ENCODE measurements at regions not wholly inside any gene's neighbourhood (a gene's known extent, or its start where the extent isn't known, plus 50 kb on each side); places are given as distances from the start of the nearest gene placed in this dataset.
A peak's percentile ranks its signal among the peaks of the same experiment; 100 is the strongest.

DNA sequence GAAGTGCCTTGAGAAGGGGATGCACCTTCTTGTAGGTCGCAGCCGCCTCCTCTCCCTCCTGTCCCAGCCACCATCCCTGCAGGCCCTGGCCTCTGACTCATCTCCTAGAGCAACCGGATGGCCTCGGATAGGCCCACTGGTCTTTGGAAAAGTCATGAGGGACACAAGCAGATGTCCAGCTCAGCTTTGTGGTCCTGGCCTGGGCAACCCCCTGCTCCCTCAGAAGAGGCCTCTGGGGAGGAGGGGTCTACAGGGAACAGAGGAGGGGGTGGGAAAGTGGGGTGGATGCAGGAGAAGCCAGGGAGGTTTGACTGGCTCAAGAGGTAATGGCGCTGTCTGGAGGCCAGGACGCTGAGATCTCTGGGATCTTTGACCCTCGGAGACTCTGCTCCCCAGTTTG, 259.2 kb upstream of the TLE3 start:
- Histone ChIP-seq H3K4me1 (ENCODE audit: control insufficient read depth, low read length) (no peaks in the 10 kb centered on the region), H3K36me3 (ENCODE audit: control insufficient read depth, low read length) (no peaks in the 10 kb centered on the region), H3K9me3 (ENCODE audit: control insufficient read depth, insufficient read depth, low read length) (no peaks in the 10 kb centered on the region), H3K9me2 (replicated peaks; ENCODE audit: control insufficient read depth, low read length) (no peaks in the 10 kb centered on the region), H3K79me2 (ENCODE audit: control insufficient read depth, low read length) (no peaks in the 10 kb centered on the region), H3K27me3 (ENCODE audit: control insufficient read depth, low read length) (no peaks in the 10 kb centered on the region), H3K4me3 (ENCODE audit: low read length) (no peak overlapping the region), H3K4me2 (ENCODE audit: low read length) (no peak overlapping the region), H3K27ac (ENCODE audit: low read depth, low read length) (no peak overlapping the region), H4K20me1 (ENCODE audit: control insufficient read depth, insufficient read depth, low read depth, low read length) (no peaks in the 10 kb centered on the region), H3F3A (ENCODE audit: control insufficient read depth, insufficient read depth) (no peaks in the 10 kb centered on the region)
- TF ChIP-seq, protein P1, sequence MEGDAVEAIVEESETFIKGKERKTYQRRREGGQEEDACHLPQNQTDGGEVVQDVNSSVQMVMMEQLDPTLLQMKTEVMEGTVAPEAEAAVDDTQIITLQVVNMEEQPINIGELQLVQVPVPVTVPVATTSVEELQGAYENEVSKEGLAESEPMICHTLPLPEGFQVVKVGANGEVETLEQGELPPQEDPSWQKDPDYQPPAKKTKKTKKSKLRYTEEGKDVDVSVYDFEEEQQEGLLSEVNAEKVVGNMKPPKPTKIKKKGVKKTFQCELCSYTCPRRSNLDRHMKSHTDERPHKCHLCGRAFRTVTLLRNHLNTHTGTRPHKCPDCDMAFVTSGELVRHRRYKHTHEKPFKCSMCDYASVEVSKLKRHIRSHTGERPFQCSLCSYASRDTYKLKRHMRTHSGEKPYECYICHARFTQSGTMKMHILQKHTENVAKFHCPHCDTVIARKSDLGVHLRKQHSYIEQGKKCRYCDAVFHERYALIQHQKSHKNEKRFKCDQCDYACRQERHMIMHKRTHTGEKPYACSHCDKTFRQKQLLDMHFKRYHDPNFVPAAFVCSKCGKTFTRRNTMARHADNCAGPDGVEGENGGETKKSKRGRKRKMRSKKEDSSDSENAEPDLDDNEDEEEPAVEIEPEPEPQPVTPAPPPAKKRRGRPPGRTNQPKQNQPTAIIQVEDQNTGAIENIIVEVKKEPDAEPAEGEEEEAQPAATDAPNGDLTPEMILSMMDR (IDR thresholded peaks at IDR 0.05; ENCODE audit: low read depth, low read length, poor library complexity, severe bottlenecking) = no peak
- no peak for TF ChIP-seq EZH2phosphoT487 (IDR thresholded peaks at IDR 0.05; ENCODE audit: borderline replicate concordance, low read length)

DNA sequence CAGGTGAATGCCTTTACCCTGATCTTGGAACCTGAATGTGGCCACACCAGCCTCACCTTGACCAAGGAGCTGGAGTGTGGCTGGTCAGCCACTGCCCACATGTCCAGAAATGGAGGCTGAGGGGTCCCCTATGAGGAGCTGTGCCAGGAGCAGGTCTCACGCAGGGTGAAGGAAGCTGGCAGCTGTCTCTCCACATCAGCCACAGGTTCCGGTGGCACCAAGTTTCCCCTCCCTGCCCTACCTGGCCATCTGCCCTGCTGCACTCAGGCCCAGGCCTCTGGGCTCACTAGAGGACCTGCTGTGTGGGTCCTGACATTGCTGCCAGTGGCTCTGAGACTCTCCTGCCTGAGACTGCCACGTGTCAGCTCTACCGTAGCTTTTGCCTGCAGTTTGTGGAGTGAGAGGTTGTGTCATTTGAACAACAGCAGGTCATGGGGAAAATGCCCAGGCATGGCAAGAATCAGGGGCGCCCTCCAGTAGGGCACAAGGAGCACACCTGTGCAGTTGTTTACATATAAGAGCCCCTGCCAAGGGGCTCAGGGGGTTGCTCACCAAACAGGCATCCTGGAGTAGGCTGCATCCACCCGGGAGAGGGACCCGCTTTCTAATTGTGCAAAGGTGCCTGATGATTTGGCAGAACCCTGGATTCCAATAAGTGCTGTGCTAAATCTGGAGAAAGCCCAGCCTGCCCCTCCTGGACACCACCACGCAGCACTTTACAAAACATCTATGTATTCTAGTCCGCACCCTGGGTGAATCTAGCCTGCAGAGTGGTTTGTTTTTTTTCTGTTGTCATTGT, 258.5 kb upstream of the TLE3 start:
- Histone ChIP-seq H4K20me1 (ENCODE audit: control insufficient read depth, insufficient read depth, low read depth, low read length) (no peaks in the 10 kb centered on the region), H3K4me3 (ENCODE audit: low read length) (no peak overlapping the region), H3K36me3 (ENCODE audit: control insufficient read depth, low read length) (no peaks in the 10 kb centered on the region), H3K27ac (ENCODE audit: low read depth, low read length) (no peak overlapping the region), H3K4me2 (ENCODE audit: low read length) (no peak overlapping the region), H3K79me2 (ENCODE audit: control insufficient read depth, low read length) (no peaks in the 10 kb centered on the region), H3K27me3 (ENCODE audit: control insufficient read depth, low read length) (no peaks in the 10 kb centered on the region), H3F3A (ENCODE audit: control insufficient read depth, insufficient read depth) (no peaks in the 10 kb centered on the region), H3K4me1 (ENCODE audit: control insufficient read depth, low read length) (no peaks in the 10 kb centered on the region), H3K9me3 (ENCODE audit: control insufficient read depth, insufficient read depth, low read length) (no peaks in the 10 kb centered on the region), H3K9me2 (replicated peaks; ENCODE audit: control insufficient read depth, low read length) (no peaks in the 10 kb centered on the region)
- TF ChIP-seq EZH2phosphoT487 (IDR thresholded peaks at IDR 0.05; ENCODE audit: borderline replicate concordance, low read length) = no peak

DNA sequence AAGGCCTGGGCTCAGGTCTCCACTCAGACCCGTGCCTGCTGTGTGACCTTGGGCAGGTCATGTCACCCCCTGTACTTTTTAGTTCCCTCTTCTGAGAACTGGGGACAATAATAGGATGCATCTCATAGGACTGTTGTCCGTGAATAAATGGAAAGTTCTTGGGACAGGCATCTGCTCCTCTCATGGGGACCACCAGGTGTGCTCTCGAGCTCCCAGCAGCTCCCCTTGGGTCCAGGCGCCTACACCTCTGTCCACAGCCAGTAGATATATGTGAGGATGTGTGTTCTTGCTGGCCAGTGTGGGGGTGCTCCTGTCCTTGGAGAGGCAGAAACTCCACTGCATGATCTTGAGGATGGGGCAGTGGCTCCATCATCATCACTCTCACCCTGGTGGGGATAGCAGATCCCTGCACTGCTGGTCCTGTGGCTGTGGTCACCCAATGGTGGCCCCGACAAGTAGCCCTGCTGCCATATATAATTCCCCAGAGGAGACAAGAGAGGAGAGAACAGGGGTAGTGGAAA, 257.6 kb upstream of the TLE3 start:
- no peaks in the 10 kb centered on the region for H3K36me3 ChIP-seq (ENCODE audit: control insufficient read depth, low read length)
- no peak overlapping the region for H3K4me2 ChIP-seq (ENCODE audit: low read length)
- no peak overlapping the region for H3K4me3 ChIP-seq (ENCODE audit: low read length)
- no peaks in the 10 kb centered on the region for H3K27me3 ChIP-seq (ENCODE audit: control insufficient read depth, low read length)
- TF ChIP-seq EZH2phosphoT487 (IDR thresholded peaks at IDR 0.05; ENCODE audit: borderline replicate concordance, low read length) = no peak
- TF ChIP-seq, protein P1 (IDR thresholded peaks at IDR 0.05; ENCODE audit: low read depth, low read length, poor library complexity, severe bottlenecking) = peak; percentile 43
- no peaks in the 10 kb centered on the region for H3K9me3 ChIP-seq (ENCODE audit: control insufficient read depth, insufficient read depth, low read length)
- H3K4me1 ChIP-seq (ENCODE audit: control insufficient read depth, low read length) = no peaks in the 10 kb centered on the region
- H3F3A ChIP-seq (ENCODE audit: control insufficient read depth, insufficient read depth) = no peaks in the 10 kb centered on the region
- no peaks in the 10 kb centered on the region for H3K79me2 ChIP-seq (ENCODE audit: control insufficient read depth, low read length)
- no peak overlapping the region for H3K27ac ChIP-seq (ENCODE audit: low read depth, low read length)
- H3K9me2 ChIP-seq (replicated peaks; ENCODE audit: control insufficient read depth, low read length) = no peaks in the 10 kb centered on the region
- H4K20me1 ChIP-seq (ENCODE audit: control insufficient read depth, insufficient read depth, low read depth, low read length) = no peaks in the 10 kb centered on the region

DNA sequence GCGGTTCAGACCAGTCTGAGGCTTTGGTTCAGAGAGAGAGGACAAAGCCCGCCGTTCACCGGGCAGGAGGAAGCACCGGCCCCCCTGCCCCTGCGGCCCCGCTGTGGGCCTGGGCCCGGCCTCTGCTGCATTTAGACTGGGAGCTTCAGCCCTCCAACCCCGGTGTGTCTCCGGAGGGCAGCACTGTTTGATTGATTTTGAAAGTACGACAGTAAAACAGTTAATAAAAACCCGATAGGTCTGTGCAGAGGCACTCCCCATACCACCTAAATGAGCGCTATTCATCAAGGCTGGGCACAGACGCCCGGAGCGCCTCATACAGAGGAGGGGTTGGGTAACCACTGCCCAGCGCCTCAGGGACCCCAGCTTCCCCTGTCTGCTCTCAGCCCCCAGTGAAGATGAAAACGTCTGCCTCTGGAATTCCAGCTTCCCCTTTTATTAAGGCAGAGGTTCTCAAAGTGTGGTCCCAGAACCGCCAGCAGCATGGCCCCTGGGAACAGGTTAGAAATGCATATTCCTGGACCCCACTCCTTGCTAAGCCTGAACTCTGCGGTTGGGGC, 256.7 kb upstream of the TLE3 start:
- Histone ChIP-seq H3K9me3 (ENCODE audit: control insufficient read depth, insufficient read depth, low read length) (no peaks in the 10 kb centered on the region), H3F3A (ENCODE audit: control insufficient read depth, insufficient read depth) (no peaks in the 10 kb centered on the region), H3K4me3 (ENCODE audit: low read length) (no peak overlapping the region), H3K27me3 (ENCODE audit: control insufficient read depth, low read length) (no peaks in the 10 kb centered on the region), H3K9me2 (replicated peaks; ENCODE audit: control insufficient read depth, low read length) (no peaks in the 10 kb centered on the region), H3K4me1 (ENCODE audit: control insufficient read depth, low read length) (peaks cover 5% of the 10 kb centered on the region), H3K4me2 (ENCODE audit: low read length) (no peak overlapping the region), H3K36me3 (ENCODE audit: control insufficient read depth, low read length) (no peaks in the 10 kb centered on the region), H4K20me1 (ENCODE audit: control insufficient read depth, insufficient read depth, low read depth, low read length) (no peaks in the 10 kb centered on the region), H3K79me2 (ENCODE audit: control insufficient read depth, low read length) (no peaks in the 10 kb centered on the region), H3K27ac (ENCODE audit: low read depth, low read length) (no peak overlapping the region)
- TF ChIP-seq, protein P1 (IDR thresholded peaks at IDR 0.05; ENCODE audit: low read depth, low read length, poor library complexity, severe bottlenecking) = no peak
- no peak for TF ChIP-seq EZH2phosphoT487 (IDR thresholded peaks at IDR 0.05; ENCODE audit: borderline replicate concordance, low read length)
